HuH-7 (cell line): ENCODE measurements at regions not wholly inside any gene's neighbourhood (a gene's known extent, or its start where the extent isn't known, plus 50 kb on each side); places are given as distances from the start of the nearest gene placed in this dataset.
"Not testable (repeated sequence)": the region's sequence is repeated elsewhere in the genome, so short reads cannot be mapped to it uniquely, and the experiment has no call there.

Experiments used
- DNase-seq: peaks from one replicate; pipeline ENCODE4 v3.0.0; 2011; ENCODE audit warnings: low spot score

DNA sequence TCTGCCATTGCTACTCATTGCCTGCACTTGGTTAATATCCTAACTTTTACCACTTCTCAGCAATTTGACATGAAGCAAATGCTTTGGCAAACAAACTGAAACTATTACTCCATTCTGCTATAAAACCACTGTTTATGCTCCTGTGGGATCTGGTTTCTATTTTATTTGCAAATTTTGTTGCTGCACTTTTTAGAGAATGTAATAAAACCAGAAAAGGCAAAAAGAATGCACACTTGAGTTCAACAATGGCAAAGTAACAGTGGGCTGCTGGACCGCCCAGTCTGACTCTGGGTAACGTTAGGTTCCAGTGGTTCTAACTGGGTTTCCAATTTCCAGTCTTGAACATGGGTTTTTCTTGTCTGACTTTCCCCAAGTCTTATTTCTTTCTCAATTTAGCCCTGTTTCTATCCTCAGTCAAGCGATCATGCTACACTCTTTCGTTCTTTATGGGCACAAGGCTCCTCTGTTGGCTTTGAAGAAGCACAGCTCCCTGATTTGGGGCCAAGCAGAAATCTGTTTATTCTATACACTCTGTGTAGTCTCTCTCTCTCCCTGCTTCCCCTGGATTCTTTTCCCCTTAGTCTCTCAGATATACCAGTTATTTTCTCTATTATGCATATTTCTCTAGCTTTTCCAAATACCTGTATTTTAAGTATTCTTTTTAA is 129.2 kb upstream of the FAM3C start:
- DNase-seq: no peak

GRCh38 chr7:121521711-121522400 is 125.7 kb upstream of the FAM3C start:
- DNase-seq: no peak

DNA sequence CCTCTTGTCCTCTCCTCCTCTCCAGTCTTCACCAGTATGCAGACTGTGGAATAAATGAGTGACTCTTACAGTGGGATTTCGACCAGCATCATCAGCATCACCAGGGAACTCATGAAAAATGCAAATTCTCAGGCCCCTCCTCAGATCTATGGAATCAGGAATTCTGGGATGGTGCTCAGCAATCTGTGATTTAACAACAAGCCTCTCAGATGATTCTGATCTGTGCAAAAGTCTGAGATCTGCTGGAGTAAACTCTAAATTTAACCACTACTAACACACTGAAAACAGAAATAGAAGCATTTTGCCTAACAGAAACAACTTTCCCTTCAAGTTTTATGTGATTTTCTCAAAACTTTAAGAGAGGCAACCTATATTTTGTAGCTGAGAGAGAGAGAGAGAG is 124.8 kb upstream of the FAM3C start:
- no peak for DNase-seq

DNA sequence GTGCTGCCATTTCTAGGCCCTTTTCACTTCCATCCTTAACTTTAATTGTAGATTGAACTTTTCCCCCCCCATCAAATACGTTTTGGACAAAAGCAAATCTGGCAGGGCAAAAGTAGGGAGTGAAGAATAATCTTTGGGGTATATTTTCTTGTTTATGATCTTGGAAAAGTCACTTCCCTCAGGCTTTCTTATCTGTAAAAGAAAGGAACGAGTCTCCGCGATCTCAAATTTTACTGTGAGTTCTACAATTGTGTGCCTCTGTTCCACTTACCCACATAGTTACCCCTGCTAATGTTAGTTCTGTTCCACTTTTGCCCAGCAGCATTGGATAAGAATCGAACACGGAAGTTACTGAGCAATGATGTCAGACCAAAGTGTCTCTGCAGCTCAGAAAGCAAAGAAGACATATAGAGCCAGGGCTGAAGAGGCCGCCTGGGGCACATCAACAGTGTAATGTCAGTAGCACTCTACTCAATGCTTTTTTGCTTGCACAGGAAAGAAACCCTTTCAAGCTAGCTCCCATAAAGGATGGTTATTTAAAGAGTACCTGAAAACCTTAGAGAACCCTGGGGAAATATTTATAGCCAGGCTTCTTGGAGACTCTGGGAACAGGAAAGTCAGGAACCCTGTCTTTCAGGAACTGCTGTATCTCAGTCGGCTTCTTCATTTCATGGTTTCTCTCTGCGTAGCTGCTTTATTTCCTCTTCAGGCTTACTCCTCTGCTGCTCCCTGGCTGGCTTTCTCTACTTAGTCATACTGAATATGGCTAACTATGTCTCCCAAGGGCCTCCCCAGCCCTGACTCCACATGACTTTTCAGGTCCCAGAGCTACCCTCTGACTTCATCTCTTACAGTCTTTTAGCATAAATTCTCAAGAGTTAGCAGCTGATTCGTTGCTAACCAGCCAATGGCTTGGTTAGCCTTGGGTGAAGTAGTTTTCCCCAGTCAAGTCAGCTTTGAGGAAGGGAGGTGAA is 123.7 kb upstream of the FAM3C start:
- no peak for DNase-seq

DNA sequence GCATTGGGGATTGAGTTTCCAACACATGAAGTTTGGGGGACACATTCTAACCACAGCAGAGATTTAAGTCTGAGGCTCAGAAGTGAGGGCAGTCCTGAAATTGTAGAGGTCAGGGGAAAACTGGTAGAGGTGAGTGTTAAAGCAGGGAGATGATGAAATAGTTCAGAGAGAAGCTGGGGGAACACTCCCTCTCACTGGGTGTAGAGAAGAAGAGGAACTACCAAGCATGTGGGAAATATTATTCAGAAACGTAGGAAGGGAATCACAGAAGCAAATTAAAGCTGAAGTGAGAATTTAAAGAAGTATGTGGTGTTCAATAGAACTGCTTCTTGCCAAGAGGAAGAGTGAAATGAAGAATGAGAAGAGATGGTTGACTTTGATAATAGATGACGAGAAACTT is 121.5 kb upstream of the FAM3C start:
- no peak for DNase-seq

DNA sequence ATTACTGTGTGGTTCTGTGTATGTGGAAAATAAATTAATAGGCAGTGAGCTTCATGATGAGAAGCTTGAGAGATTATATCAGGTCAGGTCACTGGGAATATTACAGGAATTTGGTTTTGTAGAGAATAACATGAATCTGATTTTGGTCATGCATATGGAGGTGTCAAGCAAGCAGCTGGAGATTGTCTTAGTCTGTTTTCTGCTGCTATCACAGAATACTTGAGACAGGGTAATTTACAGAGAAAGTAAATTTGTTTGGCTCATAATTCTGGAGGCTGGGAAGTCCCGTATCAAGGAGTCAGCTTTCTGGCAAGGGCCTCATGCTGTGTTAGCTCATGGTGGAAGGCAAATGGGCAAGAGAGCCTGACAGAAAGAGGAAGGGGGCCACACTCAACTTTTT is 120.7 kb upstream of the FAM3C start:
- DNase-seq: no peak

- DNase-seq: no peak
Measured at GRCh38 chr7:121515630-121516401, 119.7 kb upstream of the FAM3C start.

GRCh38 chr7:121515229-121515628 is 119.1 kb upstream of the FAM3C start:
- no peak for DNase-seq

DNA sequence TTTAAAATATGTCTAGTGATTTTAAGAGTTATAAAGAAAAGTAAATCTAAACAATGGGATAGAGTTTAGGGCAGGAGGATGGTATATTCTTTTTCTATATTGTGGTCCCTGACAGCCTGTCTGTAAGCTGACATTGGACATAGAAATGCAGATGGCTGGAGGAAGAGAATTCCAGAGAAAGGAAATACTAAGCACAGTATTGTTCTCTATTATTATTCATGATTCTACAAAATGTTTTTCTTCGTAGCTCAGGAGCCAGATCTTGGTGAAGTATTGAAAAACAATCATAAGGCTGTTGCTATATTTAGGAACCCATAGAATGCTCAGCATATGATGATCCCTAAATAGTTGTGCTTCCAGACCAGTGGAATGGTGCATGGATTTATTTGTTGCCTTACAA is 117.0 kb upstream of the FAM3C start:
- DNase-seq: no peak

DNA sequence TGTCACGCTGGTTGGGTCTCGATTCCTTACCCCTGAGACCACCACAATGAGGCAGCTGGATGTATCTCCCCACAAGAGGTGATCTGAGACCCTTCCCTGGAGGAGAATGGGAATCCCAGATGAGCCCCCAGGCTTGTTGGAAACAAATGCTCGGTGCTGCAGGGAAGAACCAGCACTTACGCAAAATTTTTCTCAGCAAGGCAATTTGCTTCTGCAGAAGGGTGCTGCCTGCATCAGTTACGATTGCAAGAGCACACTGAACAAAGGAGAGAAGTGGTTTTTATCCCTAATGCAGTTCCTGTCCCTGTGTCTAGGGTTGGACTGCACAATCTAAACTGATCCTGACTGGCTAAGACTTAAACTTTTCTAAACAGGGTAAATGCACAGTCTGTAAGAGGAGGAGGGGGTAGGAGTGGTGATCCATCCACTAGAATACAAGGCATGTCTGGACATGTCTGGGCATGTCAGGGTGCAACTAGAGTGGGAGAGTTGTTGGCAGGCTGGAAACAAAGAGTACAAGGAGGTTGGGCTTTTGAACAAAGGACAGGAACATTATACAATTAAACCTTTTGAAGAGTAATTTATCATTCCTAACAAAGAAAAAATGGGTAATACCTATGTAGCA is 114.9 kb upstream of the FAM3C start:
- DNase-seq: no peak

- DNase-seq: no peak
Measured at GRCh38 chr7:121510302-121510701, 114.2 kb upstream of the FAM3C start.

DNA sequence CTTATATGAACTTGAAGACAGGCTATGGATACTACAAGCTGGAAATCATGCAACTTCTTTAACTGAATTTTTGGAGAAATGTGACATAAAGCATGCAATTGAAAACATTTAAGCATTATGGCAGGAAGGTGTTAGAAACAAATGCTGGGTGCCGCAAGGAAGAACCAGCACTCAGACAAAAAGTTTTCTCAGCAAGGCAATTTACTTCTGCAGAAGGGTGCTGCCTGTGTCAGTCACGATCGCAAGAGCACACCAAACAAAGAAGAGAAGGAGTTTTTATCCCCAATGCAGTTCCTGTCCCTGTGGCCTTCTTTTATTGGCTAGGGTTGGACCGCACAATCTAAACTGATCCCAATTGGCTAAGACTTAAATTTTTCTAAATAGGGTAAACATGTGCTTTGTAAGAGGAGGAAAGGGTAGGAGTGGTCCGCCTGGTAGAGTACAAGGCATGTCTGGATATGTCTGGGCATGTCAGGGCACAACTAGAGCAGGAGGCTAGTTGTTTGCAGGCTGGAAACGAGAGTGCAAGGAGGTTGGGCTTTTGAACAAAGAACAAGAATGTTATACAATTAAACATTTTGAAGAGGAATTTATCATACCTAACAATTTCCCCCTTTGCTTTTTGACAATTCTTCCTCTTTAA is 109.6 kb upstream of the FAM3C start:
- DNase-seq: no peak

DNA sequence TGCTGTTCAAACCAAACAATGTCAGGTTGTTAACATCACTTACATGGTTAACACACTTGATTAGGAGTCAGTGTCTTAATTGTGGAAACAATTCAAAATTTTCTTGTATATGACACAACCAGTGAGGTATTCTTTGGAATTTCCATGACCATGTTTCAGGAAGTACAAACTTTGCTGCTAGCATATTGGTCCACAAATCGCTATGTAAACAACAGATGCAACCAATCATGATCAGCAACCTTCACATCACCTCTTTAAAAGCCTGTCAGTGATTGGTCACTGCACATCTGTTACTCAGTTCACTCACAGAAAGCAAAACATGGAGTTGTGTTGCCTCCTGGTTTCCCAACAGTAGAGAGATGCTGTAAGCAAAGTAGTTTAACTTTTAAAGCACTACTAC is 108.9 kb upstream of the FAM3C start:
- no peak for DNase-seq

DNA sequence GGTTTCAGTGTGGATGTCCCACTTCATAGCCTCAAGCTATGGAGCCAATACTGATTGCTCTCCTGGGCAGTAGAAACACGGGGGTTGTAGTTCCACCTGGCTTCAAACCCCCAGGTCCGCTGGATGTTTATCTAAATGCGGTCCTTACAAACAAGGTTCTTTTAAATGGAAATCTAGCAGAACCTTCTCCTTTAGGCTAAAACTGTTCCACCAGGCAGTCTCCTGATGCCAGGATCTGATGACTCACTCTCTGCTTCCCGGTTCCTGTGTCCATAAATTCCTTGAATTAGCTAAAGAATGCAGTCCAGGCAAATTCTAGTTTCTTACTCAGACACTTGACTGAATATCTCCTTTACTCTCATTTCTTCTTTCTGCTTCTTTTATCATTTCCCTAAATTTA is 108.4 kb upstream of the FAM3C start:
- DNase-seq: no peak

- no peak for DNase-seq
Measured at GRCh38 chr7:121503730-121504129, 107.6 kb upstream of the FAM3C start.

DNA sequence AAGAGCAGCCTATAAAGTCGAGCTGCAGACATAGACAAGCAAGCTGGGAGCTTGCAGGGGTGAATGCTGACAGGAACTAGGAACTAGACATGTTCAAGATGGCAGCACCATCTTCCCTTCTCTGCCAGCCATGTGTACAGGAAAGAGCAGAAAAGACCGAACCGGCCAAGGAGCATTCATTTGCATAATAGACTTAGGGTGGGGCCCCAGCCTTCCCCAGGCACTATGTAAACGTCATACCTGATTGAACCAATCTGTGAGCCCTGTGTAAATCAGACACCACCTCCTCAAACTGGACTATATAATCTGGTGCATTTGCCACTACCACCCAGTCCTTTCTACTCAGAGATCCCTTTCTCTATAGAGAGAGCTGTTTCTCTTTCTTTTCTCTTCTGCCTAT is 106.9 kb upstream of the FAM3C start:
- DNase-seq: no peak

DNA sequence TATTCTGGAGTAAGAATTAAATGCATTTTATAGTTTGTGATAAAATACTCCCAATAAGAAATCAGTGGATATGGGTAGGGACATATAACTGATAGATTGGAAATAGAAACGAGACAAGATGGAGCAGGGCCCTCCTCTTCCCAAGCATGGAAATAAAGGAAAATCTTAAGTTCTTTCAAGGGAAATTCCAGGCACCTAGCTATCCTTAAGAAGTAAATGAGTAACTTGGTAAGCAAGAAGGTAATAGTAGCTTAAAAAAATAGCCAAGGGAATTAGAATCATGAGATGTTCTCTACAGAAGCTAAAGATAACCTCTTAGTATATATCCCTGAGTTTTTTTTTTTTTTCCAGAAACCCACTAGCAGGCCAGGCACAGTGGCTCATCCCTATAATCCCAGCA is 105.5 kb upstream of the FAM3C start:
- no peak for DNase-seq

DNA sequence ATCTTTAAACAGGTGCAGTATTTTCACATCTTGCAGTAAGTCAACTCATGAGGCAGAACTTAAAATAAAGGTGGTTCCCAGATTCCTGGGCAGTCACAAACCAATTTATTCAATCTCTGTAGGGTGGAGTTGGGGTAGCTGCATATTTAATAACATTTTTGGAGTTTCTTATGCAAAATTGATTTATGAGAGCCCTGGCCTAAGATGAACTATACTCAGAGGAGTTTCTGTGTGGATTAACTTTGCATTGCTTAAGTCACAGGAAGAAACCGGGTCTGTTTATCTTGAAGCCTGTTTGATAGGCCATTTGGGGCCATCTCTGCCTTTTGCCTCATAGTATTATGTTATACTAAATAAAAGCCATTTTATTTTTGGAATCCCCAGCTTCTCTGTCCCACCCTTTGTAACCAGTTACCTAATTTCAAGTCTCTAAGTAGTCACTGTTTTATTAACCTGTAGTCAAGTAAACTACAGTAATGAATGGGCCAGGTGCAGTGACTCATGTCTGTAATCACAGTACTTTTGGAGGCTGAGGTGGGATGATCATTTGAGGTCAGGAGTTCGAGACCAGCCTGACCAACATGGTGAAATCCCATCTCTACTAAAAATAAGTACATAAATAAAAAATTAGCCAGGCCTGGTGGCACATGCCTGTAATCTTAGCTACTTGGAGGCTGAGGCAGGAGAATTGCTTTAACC is 104.4 kb upstream of the FAM3C start:
- DNase-seq: no peak

DNA sequence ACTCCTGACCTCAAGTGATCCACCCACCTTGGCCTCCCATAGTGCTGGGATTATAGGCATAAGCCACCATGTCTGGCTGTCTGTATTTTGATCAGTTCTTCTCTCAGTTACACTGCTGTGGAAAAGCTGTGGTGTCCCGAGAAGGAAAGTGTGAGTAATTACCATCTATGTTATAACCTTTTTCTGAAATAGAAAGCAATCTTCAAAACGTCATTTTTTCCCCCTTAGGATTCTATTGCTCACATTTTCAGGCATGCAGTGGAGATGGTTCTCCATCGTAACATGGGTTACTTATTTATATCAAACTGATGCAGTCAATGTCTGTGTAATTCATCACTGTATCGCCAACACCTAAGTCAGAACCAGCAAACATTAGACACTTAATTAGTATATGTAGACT is 103.5 kb upstream of the FAM3C start:
- no peak for DNase-seq

DNA sequence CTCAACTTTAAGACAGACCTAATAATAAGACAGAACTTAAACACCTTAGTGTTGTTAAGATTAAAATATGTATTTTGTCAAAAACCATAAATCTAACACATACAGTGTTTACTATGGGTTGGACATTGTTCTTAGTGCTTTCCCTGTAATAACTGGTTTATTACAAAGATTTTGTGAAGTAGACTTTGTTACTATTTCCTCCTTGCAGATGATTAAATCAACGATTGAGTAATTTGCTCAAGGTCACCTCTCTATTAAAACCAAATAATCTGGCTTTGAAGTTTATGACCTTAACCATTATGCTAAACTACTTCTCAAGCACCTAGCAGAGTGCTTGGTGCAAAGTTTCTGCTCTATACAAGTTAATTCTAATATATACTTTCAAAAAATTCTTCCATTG is 102.7 kb upstream of the FAM3C start:
- DNase-seq: no peak

GRCh38 chr7:121497545-121497944 is 101.4 kb upstream of the FAM3C start:
- not testable (repeated sequence) for DNase-seq
